Kidney epithelial cell (primary cell): ENCODE measurements at regions not wholly inside any gene's neighbourhood (a gene's known extent, or its start where the extent isn't known, plus 50 kb on each side); places are given as distances from the start of the nearest gene placed in this dataset.

Experiments
- DNase-seq: peaks from one replicate; pipeline ENCODE4 v3.0.0-alpha.2; 2010; ENCODE audit warnings: low read depth
- H3K27me3 ChIP-seq: 2 replicates; pipeline ENCODE4 v1.6.0; 2011; ENCODE audit warnings: low read length; ENCODE audit not compliant: control insufficient read depth, insufficient read depth
- H3K36me3 ChIP-seq: 2 replicates; pipeline ENCODE4 v1.5.1; 2011; ENCODE audit warnings: low read length; ENCODE audit not compliant: control insufficient read depth, insufficient read depth
- H3K4me3 ChIP-seq: 2 replicates; pipeline ENCODE4 v1.5.1; 2011; ENCODE audit warnings: low read depth, mild to moderate bottlenecking, control low read depth, low read length
- TF ChIP-seq, protein P1 (sequence below): IDR thresholded peaks from 2 replicates; pipeline ENCODE4 v1.5.1; 2011; ENCODE audit warnings: mild to moderate bottlenecking, moderate library complexity, low read length, control low read depth, inconsistent platforms; ENCODE audit not compliant: insufficient read depth, poor library complexity, severe bottlenecking

DNA sequence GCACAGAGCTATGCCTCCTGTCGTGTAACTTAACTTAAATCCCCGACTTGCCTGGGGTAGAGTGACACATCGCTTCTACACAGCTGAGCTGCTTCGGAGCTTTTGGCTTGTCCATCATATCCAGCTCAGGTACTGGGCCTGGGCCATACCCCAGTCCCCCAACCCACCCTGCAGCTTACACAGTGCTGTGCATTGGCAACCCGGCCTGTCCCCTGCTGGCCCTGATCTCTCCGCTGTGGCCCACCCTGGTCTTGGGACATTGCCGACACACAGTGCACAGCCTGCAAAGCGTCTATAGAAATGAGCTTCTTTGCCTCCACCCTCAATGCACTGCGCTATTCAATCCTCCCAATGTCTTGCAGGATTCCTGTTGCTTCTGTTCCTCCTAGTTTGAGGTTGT, 342.8 kb upstream of the RAB6C start:
- no peak for DNase-seq
- Histone ChIP-seq H3K4me3 (no peak overlapping the region), H3K36me3 (no peaks in the 10 kb centered on the region), H3K27me3 (no peaks in the 10 kb centered on the region)
- TF ChIP-seq, protein P1, sequence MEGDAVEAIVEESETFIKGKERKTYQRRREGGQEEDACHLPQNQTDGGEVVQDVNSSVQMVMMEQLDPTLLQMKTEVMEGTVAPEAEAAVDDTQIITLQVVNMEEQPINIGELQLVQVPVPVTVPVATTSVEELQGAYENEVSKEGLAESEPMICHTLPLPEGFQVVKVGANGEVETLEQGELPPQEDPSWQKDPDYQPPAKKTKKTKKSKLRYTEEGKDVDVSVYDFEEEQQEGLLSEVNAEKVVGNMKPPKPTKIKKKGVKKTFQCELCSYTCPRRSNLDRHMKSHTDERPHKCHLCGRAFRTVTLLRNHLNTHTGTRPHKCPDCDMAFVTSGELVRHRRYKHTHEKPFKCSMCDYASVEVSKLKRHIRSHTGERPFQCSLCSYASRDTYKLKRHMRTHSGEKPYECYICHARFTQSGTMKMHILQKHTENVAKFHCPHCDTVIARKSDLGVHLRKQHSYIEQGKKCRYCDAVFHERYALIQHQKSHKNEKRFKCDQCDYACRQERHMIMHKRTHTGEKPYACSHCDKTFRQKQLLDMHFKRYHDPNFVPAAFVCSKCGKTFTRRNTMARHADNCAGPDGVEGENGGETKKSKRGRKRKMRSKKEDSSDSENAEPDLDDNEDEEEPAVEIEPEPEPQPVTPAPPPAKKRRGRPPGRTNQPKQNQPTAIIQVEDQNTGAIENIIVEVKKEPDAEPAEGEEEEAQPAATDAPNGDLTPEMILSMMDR: no peak

DNA sequence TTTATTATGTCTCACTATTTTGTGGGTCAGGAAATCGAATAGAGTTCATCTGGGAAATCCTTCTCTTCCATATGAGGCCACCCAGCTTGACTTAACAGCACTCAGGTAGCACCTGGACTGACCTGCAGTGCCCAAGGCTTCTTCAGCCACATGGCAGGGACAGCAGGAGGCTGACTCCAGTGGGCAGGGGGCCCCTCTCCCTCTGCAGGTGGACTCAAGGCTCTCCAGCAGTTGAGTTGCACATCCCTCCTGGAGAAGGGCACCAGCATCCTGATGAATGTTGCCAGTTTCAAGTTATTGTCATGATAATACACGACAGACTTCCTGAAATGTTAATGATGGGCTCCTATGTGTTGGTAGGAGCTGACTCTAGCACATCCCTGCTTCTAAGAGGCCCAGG, 338.1 kb upstream of the RAB6C start:
- TF ChIP-seq, protein P1: no peak
- no peak for DNase-seq
- Histone ChIP-seq H3K4me3 (no peak overlapping the region), H3K27me3 (no peaks in the 10 kb centered on the region), H3K36me3 (no peaks in the 10 kb centered on the region)

DNA sequence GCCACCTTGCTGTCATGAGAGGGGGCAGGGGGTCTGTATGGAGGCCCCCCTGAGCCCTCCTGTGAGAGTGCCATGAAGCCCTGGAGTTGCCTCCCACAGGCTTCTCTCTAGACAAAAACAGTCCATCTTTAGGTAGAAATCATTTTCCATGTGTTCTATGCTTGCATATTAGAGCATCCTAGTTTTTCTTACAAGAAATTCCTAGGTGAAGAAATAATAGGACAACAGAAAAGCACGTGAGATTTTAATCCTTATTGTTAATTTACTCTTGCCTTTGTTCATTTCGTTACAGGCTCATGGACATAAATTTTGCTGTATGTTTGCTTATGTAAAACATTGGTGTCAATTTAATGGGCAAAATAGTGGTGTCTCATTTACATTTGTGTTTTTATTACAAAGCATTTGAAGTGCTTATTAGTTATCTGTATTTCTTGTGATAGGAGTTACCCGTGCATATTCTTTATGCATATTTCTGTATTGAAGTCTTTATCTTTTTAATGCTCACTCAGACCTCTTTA, 336.9 kb upstream of the RAB6C start:
- TF ChIP-seq, protein P1: no peak
- no peaks in the 10 kb centered on the region for H3K27me3 ChIP-seq
- H3K4me3 ChIP-seq: no peak overlapping the region
- DNase-seq: no peak
- H3K36me3 ChIP-seq: no peaks in the 10 kb centered on the region

DNA sequence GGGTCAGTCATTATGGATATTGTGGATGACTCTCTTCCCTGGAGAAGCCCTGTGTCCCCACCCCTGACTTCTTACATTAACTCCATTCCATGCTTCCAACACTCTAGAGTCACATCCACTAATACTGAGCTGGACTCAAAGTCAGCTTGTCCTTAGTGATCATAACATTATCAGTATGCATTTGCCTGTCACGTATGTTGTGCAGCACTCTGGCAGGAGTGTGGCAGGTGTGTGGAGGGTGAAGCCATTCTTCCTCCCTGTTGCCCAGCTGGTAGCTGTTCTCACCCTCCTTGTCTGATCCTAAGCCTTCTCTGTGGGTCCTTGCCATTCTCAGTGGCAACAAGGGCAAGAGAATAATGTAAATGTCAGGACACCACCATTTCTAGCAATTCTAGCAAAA, 334.1 kb upstream of the RAB6C start:
- TF ChIP-seq, protein P1: no peak
- DNase-seq: no peak
- H3K36me3 ChIP-seq: no peaks in the 10 kb centered on the region
- no peak overlapping the region for H3K4me3 ChIP-seq
- H3K27me3 ChIP-seq: no peaks in the 10 kb centered on the region

DNA sequence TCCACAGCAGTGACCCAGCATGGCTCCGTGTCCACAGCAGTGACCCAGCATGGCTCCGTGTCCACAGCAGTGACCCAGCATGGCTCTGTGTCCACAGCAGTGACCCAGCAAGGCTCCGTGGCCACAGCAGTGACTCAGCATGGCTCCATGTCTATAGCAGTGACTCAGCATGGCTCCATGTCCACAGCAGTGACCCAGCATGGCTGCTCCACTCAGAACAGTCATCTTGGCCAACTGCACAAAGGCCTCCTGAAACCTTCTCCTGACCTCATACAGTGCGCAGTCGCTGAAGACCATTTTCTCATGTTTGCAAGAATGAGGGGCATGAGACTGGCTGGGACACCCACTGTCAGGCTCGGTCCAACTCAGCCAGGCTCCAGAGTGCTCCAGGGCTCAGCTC, 333.4 kb upstream of the RAB6C start:
- no peak for DNase-seq
- Histone ChIP-seq H3K4me3 (no peak overlapping the region), H3K27me3 (no peaks in the 10 kb centered on the region), H3K36me3 (no peaks in the 10 kb centered on the region)
- TF ChIP-seq, protein P1: no peak

DNA sequence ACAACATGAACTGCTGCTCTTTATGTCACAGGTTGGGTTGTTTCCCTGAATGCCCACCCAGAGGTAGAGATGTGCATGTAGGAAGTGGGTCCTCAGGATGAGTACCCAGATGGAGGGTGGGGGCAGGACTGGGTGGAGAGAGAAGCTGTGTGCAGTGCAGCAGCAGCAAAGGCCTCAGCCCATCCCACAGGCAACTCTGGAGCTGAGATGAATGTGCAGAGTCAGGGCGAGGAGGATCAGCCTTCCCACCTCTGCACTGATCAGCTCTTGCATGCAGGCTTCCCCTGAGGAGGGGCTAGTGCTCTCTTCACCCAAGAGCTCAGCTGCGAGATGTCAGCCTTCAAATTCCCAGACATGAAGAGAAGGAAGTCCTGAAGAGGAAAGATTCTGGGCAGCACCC, 326.2 kb upstream of the RAB6C start:
- TF ChIP-seq, protein P1: no peak
- Histone ChIP-seq H3K36me3 (no peaks in the 10 kb centered on the region), H3K4me3 (no peak overlapping the region), H3K27me3 (no peaks in the 10 kb centered on the region)
- no peak for DNase-seq
